Hepatic stellate cell (primary cell): ENCODE measurements at regions not wholly inside any gene's neighbourhood (a gene's known extent, or its start where the extent isn't known, plus 50 kb on each side); places are given as distances from the start of the nearest gene placed in this dataset.

ENCODE experiments used
- DNase-seq: peaks from one replicate; pipeline ENCODE4 v3.0.0; 2011; ENCODE audit warnings: low spot score

DNA sequence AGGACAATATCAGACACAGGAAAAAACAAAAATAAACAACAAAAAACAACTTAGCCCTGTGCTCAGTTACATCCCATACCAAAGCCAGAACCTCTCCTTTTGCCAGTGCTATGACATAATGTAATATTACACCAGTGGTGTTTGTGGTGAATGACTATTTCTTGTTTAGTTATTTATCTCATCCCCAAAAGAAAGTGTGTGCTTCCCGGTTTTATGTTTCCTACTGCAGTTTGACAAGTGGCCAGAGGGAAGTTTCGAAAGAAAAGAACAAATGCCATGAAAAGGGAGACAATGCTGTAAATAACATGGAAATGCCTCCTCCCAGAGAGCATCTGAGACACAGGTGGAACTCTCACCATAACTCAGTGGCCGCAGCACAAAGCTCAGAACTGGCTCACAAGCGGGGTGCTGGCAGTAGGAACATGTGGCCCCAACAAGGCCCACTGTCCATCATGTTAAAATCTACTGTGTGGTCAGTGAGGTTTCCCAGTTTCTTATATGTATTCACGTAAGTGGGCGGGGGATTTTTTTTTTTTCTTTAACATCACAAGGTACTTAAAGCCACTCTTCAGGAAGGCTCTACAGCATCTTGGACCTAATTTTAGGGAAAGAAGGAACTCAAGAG lies 158.2 kb downstream of the BARHL2 start:
- DNase-seq: no peak

DNA sequence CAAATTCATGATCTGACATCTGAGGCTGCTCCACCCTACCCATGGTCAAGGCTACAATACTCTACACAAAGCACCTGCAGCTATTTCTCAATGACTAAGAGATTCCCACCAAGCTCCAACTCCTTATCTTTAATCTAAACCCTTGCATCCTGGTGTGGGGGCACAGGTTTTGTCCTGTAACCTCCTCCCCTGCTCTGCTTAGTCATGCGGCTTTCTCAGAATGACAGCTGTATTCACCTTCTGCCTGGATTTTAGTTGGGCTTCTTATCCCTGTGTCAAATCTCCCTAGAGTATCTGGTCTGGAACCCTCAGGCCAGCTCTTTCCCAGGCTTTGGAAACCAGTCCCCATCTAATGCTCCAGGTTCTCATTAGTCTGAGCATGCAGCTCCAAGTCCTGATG lies 159.0 kb downstream of the BARHL2 start:
- DNase-seq: no peak

DNA sequence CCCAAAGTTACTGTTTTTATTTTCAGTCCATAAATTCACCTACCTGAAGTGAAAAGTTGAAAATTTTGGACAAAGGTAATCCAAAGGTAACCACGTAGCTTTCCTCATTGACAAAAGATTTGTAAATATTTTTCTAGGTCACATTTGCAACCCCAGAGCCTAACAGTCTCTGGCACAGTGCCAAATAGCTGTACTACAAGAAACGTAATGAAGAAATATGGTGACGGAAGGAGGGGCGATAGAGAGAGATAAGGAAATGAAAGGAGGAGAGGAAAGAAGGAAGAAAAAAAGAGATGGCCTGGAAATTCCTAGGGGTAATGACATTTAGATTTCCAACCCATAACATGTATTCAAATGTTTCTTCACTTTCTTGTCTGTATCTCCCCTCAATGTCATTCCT lies 159.4 kb downstream of the BARHL2 start:
- no peak for DNase-seq

DNA sequence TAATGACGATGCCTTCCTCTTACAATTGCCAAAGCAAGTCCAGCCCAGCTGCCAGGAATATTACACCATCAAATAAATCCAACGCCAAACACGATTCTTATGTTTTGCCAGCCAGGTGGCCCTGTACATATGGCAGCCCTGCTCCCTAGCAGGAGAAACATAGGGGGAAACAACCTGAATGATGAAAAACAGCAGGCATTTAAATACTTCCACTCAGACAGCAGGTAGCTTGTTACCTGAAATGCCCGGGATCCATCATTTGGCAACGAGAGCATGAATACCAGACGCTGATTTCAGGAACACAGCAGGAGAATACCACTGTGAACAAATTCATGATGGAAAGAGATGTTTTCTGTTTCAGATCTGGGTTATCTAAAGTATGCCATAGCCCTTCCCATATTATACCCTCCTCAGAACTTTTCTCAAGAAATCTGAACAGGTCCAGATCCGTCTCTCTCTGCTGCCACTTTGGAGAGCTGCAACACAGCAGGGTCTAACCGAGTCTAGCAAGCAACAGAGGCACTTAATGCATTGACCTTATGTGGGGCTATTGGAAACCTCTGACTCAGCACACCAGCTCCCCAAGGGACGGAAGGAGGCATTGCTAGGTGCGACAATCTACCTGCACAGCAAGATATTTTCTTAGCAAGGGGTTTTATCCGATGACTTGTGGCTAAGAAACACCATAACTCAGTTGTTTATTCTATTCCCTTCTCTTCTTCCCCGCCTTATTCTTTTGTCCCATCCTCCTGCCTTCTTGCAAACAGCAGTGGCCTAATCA lies 166.3 kb downstream of the BARHL2 start:
- no peak for DNase-seq

DNA sequence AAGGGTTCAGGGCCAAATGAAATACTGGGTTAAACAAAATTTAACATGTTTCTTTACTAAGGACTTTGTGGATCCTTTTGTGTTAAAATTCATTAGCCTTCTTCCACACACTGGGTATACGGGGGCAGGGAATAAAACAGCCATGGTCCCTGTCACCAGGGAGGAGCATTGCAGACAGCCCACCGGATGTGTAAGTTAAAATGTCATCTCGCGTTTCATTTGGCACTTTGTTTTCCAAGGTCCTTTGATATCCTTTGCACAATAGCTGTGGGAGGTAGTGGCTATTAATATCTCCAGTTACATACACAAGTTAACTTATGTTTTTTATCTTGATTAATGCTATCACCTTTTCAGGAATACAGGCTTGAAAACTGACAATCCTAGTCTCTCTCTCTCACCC lies 172.7 kb downstream of the BARHL2 start:
- no peak for DNase-seq

DNA sequence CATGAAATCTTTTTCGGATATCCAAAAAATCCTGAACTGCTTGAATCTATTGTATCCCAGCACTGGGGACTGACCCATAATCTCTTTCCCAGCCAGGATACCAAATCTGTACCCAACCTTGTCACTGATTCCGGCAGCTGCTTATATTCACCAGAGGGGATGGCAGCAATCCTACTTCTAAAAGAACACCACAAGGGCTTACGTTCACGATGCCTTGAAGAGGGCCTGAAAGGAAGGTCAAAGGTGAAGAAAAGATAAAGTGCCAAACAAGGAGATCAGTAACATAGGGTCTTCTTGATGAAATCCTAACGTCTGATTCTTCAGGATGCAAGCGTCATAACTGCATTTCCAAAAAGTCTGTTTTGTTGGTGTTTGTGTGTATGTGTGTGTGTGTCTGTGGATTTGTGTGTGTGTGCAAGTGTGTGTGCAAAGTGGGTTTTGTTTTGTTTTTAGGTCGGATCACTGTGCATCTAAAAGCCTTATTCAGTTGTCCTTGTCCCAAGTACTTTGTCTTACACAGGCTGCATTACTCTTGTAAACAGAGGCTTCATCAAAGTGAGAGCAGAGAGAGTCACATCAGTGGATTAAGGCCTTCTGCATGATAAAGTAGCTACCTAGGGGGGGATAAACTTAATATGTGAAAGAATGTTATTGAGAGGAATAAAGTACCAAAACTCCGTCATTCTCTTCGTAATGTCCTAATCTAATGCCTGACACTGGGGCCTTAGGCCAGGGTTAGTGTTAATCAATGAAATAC lies 179.3 kb downstream of the BARHL2 start:
- no peak for DNase-seq

DNA sequence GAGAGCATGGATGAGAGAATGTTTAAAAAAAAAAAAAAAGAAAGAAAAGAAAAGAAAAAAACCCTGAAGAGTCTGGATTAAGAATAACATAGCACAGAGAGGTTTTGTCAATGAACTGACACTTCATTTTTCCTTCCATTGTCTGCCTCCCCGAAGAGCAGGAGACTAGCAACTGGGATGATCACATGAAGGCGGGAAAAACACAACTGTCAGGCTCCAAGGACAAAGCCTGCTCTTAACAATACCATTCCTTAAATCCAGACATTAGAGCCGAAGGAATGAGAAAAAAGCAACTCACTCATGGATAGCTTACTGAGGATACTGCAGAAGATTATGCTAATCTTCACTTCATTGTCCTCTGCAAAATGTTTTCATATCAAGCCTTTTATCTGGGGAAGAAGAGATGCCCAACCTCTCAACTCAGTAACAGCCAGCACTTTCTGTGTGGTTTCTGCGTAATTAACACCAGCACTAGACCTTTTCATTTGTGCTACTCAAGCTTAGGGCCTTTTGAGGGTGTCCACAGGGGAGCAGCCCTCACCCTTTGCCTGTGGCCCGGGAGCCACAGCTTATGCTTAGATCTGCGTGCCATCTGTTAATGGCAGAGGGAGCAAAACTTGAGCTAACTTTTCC lies 182.3 kb downstream of the BARHL2 start:
- DNase-seq: no peak

DNA sequence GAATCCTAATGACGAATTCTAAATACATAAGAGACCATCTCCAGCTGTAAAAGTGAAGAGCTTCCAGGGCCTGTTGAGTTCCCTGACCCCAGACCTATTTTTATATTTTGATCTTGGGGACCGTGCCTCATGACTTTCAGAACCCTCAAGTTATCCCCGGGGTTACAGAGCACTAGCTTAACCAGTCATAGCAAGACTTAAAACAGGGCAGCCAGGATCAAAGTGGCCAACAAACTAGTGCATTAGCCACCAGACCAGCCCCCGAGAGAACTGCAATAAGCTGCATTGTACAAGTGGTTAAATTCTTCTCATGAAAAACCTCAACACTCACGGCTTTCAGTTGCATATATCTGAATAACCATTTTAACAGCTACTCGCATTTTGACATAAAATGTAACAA lies 183.0 kb downstream of the BARHL2 start:
- no peak for DNase-seq

DNA sequence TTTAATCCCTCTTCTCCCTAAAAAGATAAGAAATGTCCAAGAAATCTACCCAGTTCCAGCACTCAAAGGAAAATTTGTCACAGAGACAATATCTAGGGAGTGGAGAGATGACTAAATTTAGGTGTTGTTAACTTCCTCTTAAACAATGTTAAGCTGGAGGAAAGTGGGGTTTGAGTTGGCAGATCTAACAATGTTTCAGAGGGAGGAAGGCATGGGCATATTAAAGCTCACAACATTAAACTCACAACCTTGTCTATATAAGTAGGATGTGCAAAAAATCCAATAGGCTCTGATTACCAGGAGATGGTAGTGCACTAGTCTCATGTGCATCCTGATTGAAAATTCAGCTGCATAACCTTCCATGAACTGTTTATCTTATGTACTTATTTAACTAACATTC lies 190.1 kb downstream of the BARHL2 start:
- no peak for DNase-seq

DNA sequence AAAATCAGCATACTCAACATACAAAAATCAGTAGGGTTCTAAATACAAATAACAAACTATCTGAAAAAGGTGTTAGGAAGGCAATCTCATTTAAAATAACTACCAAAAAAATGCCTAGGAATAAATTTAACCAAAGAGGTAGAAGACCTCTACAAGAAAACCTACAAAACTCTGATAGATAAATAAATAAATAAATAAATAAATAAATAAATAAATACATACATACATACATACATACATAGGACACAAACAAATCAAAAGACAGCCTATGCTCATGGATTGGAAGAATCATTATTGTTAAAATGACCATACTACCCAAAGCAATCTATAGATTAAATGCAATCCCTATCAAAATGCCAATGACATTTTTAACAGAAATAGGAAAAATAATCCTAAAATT lies 194.7 kb downstream of the BARHL2 start:
- DNase-seq: no peak

DNA sequence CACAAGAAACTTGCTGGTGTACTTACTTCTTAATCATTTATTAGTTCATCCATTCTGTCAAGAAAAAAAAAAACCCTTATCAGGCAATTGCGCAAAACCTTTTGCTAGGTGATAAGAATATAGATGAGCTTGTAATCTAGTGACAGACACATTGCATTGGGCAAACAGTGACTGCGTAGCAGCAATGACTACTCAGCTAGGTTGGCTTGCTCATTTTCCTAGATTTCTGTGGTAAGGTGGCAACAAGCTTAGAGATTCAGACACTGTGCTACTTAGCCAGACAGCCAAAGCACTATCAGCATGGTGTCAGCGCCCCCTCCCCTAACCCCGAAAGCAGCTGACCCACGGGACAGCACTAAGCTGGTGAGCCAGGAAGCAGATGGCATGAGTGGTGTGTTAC lies 203.1 kb downstream of the BARHL2 start:
- no peak for DNase-seq

DNA sequence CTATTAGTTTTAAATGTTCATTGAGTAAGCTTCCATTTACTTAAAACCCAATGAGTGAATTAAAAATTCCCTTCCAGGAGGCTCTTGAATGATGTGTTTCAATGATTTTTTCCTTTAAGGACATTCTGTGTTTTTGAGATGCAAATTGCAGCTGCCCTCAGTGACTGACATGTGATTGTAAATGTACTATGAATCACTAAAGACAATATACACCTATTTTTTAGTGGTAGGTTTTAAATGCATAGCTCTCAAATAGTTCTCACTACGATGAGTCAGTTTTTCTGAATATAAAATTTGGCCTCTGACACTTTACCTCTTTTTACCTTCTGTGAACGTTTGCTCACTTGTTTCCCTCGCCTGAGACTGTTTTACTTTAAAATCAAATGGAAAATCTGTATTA lies 204.7 kb downstream of the BARHL2 start:
- DNase-seq: no peak

DNA sequence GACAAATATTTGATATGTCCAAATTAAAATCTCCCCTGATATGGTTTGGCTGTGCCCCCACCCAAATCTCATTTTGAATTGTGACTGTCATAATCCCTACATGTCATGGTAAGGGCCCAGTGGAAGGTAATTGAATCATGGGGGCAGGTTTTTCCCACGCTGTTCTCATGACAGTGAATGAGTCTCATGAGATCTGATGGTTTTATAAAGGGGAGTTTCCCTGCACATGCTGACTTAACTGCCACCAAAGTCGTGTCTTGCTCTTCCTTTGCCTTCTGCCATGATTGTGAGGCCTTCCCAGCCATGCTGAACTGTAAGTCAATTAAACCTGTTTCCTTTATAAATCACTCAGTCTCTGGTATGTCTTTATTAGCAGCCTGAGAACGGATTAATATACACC lies 207.0 kb downstream of the BARHL2 start:
- DNase-seq: no peak

DNA sequence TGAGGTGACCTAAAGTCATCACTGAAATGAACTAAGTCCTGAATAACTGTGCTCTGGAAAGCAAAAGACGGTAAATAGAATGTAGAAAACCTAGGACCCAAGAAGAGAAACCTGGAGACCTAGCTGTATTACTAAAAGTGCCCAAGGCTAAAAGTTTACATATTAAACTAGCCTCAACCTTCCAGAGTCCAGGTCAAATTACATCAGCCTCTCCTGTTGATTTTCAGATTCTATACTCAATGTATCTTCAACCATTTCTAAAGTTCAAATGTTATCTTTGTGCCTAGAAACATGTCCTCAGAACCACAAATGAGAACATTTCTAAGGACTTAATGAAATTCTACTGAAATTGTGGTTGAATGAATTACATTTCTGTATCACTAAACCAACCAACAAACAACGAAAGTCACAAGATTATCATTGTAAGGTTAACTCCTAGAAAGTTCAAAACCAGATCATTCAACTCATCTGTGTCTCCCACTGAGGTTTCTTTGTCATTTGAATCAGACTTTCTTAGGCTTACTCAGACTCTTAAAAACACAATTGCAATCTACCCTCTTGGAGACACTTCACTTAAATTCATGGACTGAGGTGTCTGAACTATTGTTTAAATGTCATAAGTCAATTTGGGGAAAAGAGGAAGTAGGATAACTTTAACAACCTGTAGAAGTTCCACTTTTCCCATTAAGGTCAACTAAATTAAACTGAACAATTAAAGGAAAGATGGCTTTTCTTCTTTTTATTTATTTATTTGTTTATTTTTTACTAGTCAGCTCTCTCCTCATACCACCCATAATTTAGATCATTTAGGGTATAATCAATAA lies 207.7 kb downstream of the BARHL2 start:
- no peak for DNase-seq

DNA sequence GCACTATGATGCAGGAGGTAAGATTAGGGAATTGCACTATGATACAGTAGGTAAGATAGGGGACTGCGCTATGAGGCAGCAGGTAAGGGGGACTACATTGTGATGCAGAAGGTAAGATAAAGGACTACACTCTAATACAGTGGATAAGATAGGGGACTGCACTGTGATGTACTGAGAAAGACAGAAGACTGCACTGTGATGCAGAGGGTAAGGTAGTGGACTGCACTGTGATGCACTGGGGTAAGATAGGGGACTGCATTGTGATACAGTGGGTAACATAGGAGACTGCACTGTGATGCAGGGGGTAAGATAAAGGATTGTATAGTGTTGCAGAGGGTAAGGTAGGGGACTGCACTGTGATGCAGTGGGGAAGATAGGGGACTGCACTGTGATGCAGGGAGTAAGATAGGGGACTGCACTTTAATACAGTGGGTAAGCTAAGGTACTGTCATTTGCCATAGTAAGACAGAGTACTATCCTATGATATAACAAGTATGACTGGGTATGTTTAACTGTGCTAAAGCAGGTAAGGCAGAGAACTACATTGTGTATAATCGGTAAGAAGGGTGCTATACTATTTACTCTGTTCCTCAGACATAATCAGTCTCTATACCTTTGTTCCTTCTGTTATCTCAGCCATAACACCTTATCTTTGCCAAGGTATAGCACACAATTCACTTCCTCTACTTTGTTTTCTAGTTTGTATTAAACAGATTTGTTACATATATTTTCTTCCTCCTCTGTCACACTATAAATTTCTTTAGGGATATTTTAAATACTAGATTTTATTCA lies 208.5 kb downstream of the BARHL2 start:
- DNase-seq: no peak

DNA sequence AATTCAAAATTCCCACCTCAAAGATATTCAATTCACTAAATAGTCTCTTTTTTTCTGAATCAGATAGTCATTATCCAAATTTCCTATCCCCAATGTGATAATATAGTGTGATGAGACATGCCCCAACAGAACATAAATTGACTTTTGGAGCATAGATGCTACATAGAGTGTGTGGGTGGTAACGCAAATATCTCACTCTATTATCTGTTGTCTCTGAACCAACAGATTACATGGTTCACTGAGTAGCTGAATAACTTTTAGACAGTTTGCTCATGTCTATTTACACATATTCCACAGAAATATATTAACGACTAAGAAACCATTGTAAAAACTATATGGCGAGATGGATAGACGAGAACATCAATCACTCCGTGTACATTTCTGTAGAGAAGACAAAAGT lies 209.9 kb downstream of the BARHL2 start:
- DNase-seq: no peak

DNA sequence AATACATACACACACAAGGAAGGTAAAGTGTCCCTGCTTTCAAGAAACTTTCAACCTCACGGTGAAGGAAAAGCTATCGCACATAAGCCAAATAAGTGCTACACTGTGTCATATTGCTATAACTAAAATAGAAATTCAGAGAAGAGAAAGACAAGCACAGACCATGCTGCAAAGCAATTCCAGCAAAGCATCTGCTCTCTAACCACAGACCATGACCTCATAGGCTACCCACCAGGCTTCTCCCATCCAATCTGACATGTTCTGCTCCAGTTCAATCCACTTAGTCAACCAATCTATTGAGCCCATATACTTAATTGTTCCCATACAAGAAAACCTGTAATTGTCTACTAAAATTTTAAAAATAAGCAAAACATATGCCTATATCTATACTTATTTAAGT lies 211.3 kb downstream of the BARHL2 start:
- no peak for DNase-seq

DNA sequence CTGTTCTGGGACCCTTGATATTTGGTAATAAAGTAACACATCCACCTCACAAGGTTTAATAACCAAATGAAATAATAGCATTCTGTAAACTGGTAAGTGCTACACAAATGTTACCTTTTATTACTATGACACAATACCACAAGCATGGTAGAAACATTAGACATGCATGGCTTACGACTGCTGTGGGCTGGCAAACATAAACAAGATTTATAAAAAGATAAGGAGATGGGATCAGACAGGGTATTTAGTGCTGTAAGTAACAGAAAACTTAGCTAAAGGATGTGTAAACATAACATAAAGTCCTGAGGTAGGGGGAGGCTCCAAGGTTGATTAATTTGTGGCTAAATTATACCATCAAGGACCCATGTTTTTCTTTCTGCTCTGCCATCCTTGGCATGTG lies 212.6 kb downstream of the BARHL2 start:
- no peak for DNase-seq

DNA sequence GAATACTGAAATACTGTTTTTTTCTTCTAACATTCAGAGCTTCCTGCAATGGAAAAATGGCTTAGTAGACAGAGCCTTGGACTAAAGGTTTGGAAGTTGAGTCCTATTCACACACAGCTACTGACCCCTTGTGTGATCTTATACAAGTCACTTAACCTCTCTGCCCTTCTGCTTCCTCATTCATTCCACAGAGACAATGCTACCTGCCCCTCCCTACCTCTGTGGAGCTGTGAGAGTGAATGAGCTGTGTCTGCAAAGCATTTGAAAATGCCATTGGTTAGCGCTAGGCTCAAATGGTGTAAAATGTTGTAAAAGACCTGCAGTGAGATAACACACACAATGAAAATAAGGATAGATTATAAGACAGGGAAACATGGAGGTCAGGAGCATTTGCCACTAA lies 214.4 kb downstream of the BARHL2 start:
- DNase-seq: no peak

DNA sequence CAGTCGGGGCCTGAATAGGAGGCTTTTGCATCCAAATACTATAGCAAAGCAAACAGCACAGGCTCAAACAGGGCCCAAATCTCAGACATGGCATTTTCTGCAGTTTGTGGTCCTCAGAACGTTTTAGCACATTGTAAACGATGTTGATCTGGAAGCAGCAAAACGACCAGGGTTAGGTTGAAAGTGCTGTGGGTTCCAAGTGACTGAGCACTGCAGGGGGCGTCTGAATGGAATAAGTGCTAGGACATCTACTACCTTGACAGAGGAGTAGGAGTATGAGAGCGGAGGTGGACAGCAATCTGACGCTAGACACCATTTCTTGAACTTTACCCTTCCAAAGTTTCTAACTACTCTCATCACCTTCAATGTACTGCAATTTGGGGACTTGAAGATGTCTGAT lies 214.9 kb downstream of the BARHL2 start:
- DNase-seq: no peak

DNA sequence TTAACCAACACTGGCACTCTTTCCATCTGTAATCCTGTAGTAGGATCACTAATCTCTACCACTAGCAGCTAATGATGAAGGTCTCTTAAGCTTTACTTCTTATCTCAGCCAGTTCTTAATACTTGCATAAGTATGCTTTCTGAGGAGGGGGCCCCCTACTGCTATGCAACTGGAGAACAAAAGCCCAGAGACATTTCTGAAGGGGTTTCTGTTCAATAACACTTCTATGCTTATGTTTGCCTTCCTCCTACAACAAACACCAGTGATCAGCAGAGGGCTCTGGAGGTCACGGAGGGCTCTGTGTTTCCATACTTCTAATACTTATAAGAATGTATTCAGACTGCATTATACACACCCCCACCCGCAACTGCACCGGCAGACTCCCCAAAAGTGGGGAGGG lies 215.8 kb downstream of the BARHL2 start:
- DNase-seq: no peak
